ENCODE measurements at regions not wholly inside any gene's neighbourhood (a gene's known extent, or its start where the extent isn't known, plus 50 kb on each side); places are given as distances from the start of the nearest gene placed in this dataset.

- no peak for TF ChIP-seq CTCF (IDR thresholded peaks at IDR 0.05)
- no peak for TF ChIP-seq POLR2AphosphoS5 (IDR thresholded peaks at IDR 0.05; ENCODE audit: low read depth, low read length)
Measured at GRCh38 chr4:33422656-33423055, 2702.5 kb downstream of the PCDH7 start.

Data from Panc1 (cell line).